Right hindlimb (tissue), 1 donor: ENCODE measurements at regions not wholly inside any gene's neighbourhood (a gene's known extent, or its start where the extent isn't known, plus 50 kb on each side); places are given as distances from the start of the nearest gene placed in this dataset.

Experiments used
- DNase-seq: peaks from one replicate; pipeline ENCODE4 v3.0.0-alpha.2; 2018

DNA sequence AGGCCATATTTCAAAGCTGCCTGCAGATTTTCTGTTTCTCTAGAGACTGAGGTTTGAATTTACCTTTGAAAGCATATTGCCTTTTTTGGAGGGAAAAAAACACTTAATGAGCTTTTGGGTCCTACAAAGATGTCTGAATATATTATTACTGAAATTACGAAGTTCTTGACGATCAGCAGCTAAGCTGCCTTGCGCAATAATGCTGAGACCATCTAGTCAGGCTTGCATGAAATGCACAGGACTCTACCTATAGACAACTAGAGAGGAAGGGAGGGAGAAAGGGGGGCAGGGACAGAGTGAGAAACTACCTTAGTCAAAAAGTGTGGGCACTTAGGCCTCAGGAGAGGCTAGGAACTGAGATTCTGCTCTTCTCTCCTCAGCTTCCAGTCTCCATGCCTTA lies 175.9 kb upstream of the KIF2A start:
- no peak for DNase-seq

- DNase-seq, result no peak
Measured at GRCh38 chr5:62132276-62132675, 173.7 kb upstream of the KIF2A start.

- no peak for DNase-seq
Measured at GRCh38 chr5:62133426-62133825, 172.6 kb upstream of the KIF2A start.

DNA sequence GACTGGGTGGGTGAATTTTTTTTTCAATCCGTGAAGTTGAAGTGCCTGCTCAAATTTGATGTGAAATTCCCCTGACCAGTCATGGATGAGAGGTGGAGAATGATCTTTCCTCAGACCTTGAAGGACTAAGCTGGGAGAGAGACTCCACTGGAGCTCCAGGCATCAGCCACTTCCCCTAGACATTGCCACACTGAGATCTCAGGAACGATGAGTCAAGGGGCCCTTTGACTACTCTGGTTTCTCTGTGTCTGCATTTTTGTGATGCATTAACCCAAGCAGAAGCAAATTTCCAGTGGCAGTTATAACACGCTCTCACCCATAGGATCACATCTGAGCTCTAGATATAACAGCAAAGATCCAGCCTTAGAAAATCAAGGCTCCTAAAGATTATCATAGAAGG lies 171.2 kb upstream of the KIF2A start:
- no peak for DNase-seq

- no peak for DNase-seq
Measured at GRCh38 chr5:62137628-62138027, 168.4 kb upstream of the KIF2A start.

- no peak for DNase-seq
Measured at GRCh38 chr5:62138607-62139006, 167.4 kb upstream of the KIF2A start.

- no peak for DNase-seq
Measured at GRCh38 chr5:62139741-62140140, 166.3 kb upstream of the KIF2A start.

- DNase-seq, result no peak
Measured at GRCh38 chr5:62142351-62142750, 163.7 kb upstream of the KIF2A start.

DNA sequence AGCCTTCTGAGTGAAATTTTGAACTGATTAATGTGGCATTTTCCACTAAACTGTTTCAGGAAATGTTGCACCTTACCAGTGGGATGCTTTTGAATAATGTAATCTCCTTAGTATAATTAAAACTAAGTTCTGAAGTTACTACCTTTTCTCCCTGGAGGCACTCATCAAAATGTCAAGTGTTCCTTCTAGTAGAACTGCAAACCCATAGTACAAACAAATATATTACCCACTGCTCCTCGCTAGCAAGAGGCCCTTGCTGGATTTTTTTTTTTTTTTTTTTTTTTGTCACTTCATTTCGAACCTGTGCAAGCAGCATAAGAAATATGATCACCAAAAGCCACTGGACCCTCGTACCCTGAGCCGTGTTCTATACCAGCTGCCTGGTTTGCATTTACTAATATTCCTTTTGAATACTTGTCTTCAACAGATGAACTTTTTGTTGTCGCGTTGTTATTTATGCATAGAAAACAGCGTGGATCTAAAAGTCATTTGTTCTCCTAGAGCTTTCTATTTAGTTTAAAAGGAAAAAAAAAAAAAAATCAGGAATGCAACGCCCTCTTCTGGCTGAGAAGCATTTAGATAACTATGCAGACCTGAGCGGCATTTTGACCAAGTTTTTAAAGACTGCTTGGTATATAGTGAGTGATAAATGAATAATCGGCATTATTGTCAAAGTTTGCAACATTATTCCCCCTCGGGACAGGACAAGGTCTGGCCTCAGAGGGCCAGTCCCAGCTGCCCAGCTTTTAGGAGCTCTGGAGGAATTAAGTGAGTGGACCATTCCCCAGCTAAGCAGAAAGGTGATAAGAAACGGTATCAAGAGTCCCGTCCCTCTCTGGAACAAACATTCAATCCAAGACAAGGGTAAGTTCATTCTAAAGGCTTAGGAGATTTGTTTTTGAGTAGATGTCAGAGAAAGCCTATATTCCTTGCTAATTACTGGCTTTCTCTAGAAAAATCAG lies 162.5 kb upstream of the KIF2A start:
- DNase-seq, result no peak

- DNase-seq, result no peak
Measured at GRCh38 chr5:62144401-62145022, 161.5 kb upstream of the KIF2A start.

DNA sequence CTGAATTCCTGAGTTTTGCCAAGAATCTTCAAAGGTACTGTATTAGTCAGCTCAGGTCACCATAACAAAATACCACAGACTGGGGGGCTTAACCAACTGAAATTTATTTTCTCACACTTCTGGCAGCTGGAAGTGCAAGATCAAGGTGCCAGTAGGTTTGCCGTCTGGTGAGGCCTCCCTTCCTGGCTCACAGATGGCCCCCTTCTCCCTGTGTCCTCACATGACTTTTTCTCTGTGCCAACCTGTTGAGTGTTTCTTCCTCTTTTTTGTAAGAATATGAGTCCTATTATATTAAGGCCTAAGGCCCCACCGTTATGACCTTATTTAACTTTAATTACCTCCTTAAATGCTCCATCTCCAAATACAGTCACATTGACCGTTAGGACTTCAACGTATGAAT lies 156.1 kb upstream of the KIF2A start:
- DNase-seq, result no peak

GRCh38 chr5:62152394-62153087 lies 153.5 kb upstream of the KIF2A start:
- DNase-seq, result no peak

- no peak for DNase-seq
Measured at GRCh38 chr5:62154758-62155157, 151.2 kb upstream of the KIF2A start.

DNA sequence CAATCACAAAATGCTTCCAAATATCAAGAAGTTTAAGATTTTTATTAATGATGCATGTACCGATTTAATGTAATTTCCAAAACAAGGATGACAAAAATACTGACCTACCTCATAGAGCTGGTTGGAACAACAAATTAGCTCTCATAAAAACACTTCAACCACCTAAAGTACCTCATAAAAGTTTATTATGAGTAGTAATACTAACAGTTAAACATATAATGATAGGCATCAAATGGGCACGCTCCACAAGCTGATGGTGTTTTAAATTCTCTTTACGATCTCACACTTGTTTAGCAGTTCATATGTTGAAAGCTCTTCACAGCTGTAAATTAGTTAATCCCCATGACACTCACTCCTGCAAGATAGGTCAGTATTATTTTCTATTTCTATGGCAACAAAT lies 150.0 kb upstream of the KIF2A start:
- no peak for DNase-seq

DNA sequence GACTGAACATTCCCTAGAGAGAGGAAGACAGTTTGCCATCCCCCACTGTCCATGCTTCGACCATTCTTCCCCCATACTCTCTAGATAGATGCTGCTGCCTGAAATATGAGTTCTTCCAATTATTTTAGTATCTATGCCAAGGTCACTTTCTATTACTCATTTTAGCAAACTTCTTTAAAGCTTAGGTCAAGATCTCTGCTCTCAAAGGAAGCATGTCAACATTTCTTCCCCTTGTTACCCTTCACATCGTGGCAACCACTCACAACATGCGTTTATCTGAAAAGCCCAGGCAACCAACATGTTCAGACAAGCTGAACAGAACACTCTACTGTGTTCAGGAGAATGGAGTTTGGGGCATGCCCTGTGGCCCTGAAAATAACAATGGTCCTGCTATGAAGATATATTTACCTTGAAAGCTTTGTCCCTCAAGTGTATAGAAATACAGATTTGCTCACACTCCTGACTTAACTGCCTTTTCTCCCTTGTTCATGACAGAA lies 138.4 kb upstream of the KIF2A start:
- DNase-seq, result no peak

DNA sequence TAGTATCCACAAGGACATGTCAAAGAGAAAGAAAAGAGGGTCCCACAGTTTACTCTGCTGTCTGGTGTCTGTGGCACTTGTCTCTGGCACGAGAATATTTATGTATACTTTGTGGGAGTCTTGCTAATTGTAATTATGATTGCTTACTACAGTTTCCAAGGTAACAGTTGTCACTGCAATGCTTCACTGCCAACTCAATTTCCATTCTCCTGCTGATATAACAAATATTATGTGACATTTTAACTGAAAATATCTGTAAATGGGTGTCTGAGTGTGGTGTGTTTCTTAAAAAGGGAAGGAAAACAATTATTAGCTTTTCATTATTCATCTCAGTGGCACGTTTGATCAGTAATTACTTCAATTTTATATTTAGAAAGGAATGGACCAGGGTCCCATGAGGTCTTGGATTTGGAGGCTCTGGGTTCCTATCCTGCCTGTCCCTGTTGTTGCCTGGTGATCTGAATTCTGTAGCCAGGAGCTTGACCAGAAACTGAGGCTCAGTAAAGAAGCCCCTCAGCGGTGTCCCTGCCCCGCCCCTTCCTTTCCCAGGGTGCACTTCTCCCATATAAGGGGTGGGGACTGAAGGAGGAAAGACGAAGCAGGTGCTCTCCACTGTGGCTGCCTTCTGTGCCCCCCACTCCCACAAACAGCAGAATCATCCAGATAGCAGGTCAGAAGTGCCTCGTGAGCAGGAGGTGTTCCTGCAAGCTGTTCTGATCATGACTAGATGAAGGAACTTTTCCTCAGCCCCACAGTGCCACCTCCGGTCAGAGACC lies 137.3 kb upstream of the KIF2A start:
- no peak for DNase-seq

- DNase-seq, result no peak
Measured at GRCh38 chr5:62178258-62178657, 127.7 kb upstream of the KIF2A start.

DNA sequence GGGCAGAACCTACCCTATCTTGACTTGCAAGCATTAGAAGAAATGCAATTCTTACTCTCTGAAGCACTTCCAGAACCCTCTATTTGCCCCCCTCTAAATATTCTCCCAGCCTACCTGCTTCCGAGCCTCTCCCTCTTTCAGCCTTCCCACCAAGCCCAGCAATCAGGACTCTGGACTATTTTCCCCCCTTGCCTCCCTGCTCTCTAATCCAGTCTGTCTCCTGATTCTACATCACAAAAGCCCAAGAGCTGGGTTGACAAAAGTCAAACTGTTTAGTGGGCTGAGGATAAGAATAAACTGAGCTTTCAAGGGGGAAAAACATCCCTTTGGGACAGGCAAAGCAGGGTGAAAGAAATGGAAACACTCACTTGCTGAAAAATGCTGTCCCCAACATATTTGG lies 123.2 kb upstream of the KIF2A start:
- DNase-seq, result no peak

DNA sequence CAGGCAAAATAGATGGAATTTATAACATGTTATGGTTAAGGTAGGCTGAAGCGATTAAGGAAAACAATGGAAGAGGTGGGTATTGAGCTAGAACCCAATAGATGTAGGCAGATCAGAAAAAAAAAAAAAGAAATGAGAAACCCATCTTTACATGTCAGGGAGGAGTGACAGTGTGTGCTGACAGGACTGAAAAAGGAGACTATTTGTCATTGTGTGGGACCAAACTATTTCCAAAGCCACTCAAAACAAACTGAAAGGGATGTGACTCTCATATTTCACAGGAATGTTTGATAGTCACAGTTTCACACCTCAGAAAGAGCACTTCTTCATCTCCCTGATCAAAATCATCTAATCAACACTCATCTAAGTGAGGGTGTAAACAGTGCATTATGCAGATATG lies 122.3 kb upstream of the KIF2A start:
- no peak for DNase-seq

GRCh38 chr5:62184444-62184843 lies 121.6 kb upstream of the KIF2A start:
- DNase-seq, result no peak

GRCh38 chr5:62190173-62190572 lies 115.8 kb upstream of the KIF2A start:
- DNase-seq, result no peak

GRCh38 chr5:62190931-62191330 lies 115.1 kb upstream of the KIF2A start:
- no peak for DNase-seq

- no peak for DNase-seq
Measured at GRCh38 chr5:62192958-62193357, 113.0 kb upstream of the KIF2A start.
